Stromal cell of bone marrow (primary cell): ENCODE measurements at regions not wholly inside any gene's neighbourhood (a gene's known extent, or its start where the extent isn't known, plus 50 kb on each side); places are given as distances from the start of the nearest gene placed in this dataset.

Source experiments
- DNase-seq: peaks from one replicate; pipeline ENCODE4 v3.0.0-alpha.2; 2012; ENCODE audit warnings: low read depth

DNA sequence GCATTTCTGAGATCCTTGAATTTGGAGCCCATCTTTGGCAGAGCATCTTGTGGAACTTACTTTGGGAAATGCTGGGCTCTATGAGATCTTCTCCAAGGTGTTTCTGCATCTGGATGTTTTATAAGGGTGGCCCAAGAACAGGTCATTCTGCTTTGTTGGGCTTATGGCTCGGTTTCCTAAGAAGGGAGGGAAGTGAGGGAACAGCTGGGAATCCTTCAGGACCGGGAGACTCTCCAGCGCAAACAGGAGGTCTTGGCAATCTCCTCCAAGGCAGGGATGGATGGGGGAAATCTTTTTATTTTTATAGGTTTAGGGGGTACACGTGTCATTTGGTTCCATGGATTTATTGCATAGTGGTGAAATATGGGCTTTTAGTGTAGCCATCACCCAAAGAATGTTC, 54.7 kb downstream of the IRX3 start:
- DNase-seq, result no peak

DNA sequence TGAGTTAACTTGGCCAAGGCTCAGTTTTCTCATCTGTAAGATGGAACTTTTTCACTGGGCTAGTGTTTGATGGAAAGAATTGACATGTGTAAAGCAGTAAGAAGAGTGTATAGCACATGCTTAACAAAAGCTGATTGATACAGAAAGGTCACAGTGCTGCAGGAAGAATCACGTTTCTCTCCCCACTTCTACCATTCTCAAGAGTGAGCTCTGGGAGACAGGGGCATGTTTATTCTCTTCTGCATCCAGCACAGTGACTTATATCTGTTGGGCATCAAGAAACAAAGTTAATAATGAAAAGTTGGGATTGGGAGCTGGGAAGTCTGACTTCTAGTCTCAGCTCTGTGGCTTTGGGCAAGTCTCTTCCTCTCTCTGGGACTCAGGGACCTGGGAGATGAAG, 55.3 kb downstream of the IRX3 start:
- DNase-seq, result no peak

DNA sequence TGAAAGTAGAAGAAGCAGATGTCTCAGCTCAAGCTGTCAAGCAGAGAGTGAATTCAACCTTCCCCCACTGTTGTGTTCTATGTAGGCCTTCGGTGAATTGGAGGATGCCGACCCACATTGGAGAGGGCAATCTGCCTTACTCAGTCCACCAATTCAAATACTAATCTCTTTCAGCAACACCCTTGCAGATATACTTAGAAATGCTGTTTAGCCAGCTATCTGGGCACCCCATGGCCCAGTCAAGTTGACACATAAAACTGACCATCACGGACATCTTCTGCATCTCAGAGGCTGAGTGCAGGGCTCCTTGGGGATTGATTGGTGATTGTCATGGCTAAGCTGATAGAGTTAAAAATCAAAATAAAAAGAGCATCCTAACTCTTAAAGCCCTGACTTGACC, 58.3 kb downstream of the IRX3 start:
- DNase-seq, result no peak

DNA sequence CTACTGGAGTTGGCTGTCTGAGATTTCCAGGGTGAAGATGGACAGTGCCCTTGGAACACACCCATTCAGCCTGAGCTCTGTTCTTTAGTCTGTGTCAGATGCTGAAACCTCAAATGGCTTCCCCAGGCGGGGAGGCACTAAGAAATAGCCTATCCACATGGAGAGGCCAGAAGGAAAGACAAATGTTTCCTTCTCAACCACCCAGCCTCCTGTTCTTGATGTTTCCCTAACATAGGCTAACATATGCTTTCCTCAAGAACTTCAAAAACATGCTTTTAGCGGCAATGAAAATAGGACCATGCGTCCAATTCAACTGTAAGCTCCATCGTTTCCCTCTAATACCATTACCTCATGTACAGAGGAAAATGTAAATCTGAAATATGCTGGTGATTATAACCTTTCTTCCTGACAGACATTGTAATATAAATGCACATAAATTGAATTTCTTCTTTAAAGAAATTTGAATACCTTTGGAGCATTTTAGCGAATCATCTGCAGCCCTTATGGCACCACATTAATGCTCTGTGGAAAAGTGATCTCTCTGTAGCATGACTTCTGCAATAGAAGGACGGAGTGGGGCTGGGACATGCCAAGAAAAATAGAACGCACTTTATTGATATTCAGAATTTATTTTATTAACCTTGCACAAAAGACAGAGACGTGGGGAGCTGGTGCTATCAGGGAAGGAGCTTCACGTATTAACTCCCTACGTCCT, 60.1 kb downstream of the IRX3 start:
- DNase-seq, result no peak

DNA sequence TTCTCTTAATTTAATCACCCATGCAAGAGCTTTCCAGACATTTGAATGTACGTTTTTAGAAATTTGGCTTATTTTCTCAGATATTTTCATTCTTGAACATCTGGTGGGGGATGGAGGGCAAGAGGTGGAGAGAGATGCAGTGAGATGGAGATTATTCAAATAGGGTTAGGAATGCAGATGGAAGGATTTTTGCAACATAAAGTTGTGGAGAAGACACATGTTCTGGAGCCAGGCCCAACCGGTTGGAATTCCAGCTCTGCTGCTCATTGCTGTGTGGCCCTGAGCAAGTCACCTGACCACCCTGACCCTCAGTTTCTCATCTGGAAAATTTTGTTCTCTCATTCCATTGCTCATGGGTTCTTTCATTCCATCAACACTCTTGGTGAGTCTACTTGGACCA, 66.9 kb downstream of the IRX3 start:
- DNase-seq, result no peak

DNA sequence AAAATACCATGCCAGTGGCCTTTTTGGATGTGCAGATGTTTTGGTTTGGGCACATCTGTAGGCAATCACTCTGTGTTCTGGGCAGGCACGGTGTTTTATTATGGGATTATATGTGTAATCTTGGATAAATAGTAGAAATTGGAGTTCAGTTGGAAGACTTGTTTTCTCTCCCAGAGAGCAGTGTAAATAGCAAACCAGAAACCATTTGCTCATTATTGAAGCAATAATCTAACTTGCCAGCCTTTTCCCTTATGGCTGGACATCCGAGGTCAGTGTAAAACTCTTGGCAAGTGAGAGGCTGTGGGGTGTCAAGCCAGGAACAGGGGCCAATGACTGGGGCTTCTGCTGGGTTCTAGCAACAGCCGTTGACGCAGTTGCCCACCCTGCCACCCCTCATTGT, 69.9 kb downstream of the IRX3 start:
- DNase-seq, result no peak

DNA sequence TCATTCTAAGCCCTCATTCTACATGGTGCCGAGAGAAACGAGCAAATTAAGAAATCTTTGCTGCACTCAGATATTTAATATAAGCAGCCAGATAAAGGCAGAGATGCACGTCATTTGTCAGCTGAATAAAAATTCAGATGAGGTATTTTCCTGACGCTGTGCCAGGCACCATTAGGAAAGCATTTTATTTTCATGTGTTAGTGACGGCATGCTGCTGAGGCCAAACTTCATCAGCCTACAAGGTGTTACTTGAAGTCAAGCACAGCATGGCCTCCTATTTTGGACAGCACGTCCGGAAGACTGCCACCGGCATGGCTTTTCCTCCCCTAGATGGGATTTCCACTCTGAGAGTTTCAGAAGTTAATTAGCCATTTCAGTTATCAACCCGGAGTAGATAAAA, 70.3 kb downstream of the IRX3 start:
- no peak for DNase-seq

DNA sequence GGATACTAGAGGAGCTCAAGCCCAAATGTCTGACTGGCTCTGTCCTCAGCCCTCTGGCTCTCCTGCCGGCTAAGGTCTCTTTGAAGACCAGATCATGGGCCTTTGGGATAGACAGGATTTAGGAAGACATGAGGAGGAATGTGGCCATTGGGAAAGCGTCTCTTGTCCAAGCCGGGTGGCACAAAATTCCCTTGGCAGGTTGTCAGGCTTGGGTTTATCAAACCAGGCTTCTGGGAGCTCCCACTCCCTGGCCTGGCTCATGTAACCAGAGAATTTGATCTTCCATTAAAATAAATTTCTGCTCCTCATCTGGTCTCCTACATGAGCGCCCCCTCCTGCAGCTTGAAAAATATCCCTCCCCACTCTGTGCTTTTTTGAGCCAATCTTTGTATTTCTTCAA, 71.1 kb downstream of the IRX3 start:
- DNase-seq, result no peak

DNA sequence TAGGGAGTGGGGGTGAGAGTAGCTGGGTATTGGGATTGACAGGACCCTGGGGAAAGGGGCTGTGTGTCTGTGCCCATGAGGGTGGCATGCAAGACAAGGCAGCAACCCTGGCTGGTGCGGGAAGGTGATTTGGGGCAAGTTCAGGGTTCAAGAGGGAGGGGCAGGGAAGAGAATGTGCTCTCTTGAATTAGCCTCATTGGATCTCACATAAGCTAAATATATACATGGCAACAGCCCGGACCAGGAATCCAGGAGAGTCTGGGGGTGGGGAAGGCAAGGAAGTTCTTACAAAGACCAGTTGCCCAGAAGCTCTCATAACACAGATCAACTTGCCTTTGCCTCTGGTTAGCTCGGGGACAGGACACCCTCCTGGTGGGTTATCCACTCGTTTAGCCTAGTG, 73.3 kb downstream of the IRX3 start:
- DNase-seq, result no peak

DNA sequence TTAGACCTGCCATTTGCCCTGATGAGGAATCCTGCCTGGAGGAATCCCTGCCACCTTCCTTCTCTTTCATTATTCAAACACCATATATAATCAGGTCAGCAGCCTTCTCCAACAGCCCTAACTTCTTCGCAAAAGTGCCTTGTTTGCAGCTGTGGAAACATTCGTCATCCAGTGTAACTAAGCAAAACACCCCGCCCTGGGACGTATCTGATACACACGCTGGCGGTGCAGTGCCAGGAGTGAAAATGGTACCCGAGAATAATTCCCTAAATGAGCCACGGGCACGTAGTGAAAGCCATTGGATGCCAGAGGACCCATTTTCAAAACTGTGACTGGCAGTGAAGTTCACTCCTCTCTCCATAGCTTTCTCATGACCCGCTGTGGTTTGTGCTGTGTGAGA, 73.7 kb downstream of the IRX3 start:
- DNase-seq, result peak; percentile 13

DNA sequence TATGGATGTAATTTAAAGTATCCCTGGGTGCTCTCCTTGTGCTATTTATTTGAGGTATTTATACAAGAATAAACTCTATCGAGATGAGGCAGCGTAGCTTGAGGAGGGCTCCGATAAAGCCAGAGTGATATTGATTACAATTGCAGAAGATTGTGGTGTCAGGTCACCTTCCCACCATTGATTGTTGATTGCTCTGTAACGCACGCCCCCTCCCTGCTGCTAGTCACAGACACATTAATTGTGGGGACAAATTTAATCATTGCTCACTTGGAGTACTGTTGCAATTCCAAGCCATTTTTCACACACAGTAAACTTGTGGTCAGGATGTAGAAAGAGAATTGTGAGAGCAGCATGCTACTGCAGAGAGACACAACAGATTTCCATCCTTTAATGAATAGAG, 75.4 kb downstream of the IRX3 start:
- DNase-seq, result no peak

DNA sequence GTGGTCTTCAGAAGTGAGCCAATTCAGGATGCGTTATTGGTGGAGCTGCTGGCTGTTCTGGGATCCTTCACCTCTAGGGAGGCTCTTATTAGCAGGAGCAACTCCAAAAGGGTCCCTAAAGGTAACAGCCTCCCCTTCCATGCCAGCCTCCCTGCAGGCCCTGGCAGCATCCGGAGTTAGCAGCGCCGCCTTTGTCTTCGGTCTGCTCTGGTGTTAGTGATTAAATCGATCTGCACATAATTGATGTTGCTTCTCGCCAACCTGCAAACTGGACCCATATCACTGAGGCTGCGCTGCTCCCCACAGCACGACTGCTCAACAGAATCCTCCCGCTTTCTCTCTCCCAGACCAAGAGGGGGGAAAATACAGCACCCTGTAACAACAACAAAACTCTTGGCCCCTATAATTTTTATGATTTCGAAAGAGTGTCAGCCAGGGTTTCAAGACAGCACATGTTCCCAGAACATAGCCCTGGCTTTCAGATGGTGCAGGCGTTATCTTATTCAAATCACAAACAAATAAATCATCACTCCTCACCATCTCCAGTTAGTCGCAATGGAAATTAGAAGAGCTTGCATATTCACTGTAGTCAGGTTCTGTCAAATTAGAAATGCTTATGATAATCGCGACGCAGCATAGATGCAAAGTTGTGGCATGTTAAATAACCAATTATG, 76.0 kb downstream of the IRX3 start:
- DNase-seq, result no peak

DNA sequence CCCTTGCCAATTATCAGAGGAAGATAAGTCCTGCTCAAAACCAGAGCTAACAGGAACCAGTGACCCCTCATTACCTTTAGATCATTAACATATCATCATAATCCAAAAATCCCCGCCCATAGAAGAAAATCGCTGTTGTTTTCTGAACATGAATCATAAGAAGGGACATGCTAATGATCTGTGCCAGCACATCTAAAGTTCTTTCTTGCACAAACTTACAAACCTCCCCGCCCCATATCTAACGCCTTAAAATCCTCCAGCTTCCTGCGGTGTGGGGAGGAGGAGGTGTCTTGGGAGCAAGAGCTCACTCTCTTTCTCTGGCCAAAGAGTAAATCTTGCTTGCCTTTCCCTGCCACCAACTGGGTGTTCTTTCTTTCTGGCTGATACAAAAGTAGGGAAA, 78.3 kb downstream of the IRX3 start:
- peak; percentile 29 for DNase-seq

DNA sequence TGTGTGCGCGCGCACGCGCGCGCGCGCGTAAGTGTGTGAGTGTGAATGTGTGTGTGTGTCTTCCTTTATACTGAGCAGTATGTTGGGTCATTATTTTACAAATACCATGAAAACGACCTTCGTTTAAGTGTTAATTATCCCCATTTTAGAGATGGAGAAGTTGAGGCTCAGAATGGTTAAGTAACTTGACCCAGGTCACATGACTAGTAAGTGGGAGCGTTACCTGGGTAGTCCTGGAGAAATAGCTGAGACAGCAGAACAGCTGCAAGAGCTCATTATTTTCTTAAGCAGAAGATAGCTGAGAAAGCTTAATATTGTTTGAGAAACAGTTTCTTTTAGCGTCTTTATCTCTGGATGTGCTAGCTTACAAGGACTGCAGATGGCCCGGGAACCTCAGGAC, 78.8 kb downstream of the IRX3 start:
- DNase-seq, result no peak

DNA sequence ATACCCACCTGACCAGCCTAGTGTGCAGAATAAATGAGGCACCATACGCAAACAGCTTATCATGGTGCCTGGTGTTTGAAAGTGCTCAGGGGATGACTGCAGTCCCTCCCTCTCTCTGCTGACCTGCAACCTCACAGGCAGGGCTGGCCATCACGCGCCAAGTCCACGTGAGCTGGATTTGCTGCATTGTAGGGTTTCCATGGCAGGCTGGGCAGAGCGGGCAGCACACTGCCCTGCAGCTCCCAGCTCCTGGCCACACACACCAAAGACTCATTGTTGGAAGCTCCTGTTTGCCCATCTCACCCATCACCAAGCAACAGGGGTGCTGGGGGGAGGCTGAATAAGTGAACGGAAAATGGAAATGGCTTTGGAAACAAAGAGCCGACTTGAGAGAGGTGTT, 81.8 kb downstream of the IRX3 start:
- no peak for DNase-seq

DNA sequence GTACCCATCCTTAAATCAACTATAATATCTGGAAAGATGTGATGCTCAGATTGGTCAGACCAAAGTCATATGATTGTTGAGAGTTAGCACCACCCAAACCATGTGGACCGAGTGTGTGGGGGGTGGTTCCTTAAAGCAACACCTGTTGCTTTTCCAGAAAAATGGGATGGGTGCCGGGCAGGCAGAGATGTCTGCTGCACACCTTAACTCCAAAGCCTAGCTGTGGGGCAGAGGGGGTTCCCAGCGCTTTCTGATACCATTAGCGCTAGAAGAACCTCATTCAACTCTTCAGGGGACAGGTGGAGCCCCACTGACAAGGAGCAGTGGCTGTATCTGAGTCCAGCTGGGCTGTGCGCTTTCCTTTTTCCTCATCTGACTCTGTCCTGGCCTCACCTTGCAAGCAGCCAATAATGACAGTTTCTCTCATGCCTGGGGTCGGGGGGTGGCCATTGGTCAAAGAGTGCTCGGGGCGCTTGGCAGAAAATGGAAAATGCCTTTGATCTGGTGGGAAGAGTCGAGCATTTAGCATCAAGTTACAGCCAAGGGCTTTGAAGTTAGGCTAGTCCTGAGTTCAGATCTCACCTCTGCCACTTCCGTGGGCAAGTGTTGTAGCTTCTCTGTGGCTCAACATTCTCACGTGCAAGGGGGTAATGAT, 82.6 kb downstream of the IRX3 start:
- no peak for DNase-seq

DNA sequence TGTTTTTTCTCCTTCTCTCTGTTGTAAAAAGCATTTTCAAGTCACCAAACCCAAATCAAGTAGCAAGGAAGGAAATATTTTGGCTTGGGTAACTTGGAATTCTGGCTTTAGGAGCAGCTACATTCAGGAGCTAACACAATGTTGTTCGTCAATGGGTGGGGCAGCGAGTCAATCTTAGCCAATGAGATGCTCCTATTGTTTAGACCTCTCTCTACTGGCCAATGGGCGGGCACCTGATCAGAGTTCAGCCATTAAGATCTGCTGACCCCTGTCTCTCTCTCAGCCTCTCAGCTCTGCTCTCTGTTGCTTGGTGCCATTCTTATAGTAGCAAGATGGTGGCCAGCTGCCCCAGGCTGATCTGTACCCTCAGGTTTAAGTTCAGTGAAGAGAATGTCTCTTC, 83.2 kb downstream of the IRX3 start:
- no peak for DNase-seq
